ENCODE measurements at regions not wholly inside any gene's neighbourhood (a gene's known extent, or its start where the extent isn't known, plus 50 kb on each side); places are given as distances from the start of the nearest gene placed in this dataset.
"Not testable (repeated sequence)": the region's sequence is repeated elsewhere in the genome, so short reads cannot be mapped to it uniquely, and the experiment has no call there.

- Histone ChIP-seq H3K4me1 (no peaks in the 10 kb centered on the region), H3K36me3 (ENCODE audit: control insufficient read depth, insufficient read depth, low read length) (no peaks in the 10 kb centered on the region), H3K27me3 (replicated peaks; ENCODE audit: control insufficient read depth, insufficient read depth, low read length) (no peaks in the 10 kb centered on the region), H3K4me3 (ENCODE audit: low read depth, low read length) (no peak overlapping the region), H3K9me3 (peaks cover 8% of the 10 kb centered on the region; the same call in 1 of the 2 replicates)
- H3K27ac Mint-ChIP-seq (ENCODE audit: unreplicated experiment) = no peak overlapping the region
- no peak for DNase-seq
- H3K9me3 Mint-ChIP-seq (ENCODE audit: unreplicated experiment) = peaks cover 7% of the 10 kb centered on the region
- H3K4me3 Mint-ChIP-seq (ENCODE audit: unreplicated experiment) = no peak overlapping the region
- no TSS peak for BruUV-seq (replicated peaks)
- ChIA-PET CTCF (interaction anchor here (1.9 kb wide), 1 partner anchor 135 kb away, joined by 6 read pairs; no protein-coding TSS in a partner anchor), POLR2A (no interaction called here)
- H3K4me1 Mint-ChIP-seq (ENCODE audit: low read depth, unreplicated experiment) = no peaks in the 10 kb centered on the region
- no peaks in the 10 kb centered on the region for H3K36me3 Mint-ChIP-seq (ENCODE audit: insufficient read depth, unreplicated experiment)
- peak; percentile 12 to 23 for TF ChIP-seq CTCF (IDR thresholded peaks at IDR 0.05; ENCODE audit: insufficient read depth in 1 of 2, low read depth in 1 of 2, low read length in 1 of 2, severe bottlenecking in 1 of 2, unreplicated experiment in 1 of 2)
- peaks cover 6% of the 10 kb centered on the region for H3K27me3 Mint-ChIP-seq (ENCODE audit: insufficient read depth, unreplicated experiment)
- intact Hi-C loops (cut with micrococcal nuclease; ENCODE audit: unreplicated experiment) = loop anchor here (1.0 to 2.0 kb wide), 2 partner anchors 134 to 299 kb away; no protein-coding TSS in a partner anchor
These were observed 55.1 kb downstream of the RBMXL2 start for GRCh38 chr11:7143908-7144307.

DNA sequence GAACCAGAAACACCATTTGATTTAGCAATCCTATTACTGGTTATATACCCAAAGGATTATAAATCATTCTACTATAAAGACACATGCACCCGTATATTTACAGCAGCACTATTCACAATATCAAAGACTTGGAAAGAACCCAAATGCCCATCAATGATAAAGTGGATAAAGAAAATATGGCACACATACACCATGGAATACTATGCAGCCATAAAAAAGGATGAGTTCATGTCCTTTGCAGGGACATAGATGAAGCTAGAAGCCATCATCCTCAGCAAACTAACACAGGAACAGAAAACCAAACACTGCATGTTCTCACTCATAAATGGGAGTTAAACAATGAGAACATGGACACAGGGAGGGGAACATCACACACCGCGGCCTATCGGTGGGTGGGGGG, 61.3 kb downstream of the RBMXL2 start:
- H3K9me3 Mint-ChIP-seq (ENCODE audit: unreplicated experiment); POLR2A ChIA-PET; BruUV-seq (replicated peaks); H3K4me3 Mint-ChIP-seq (ENCODE audit: unreplicated experiment); H3K36me3 Mint-ChIP-seq (ENCODE audit: insufficient read depth, unreplicated experiment); H3K36me3 ChIP-seq (ENCODE audit: control insufficient read depth, insufficient read depth, low read length); H3K27me3 ChIP-seq (replicated peaks; ENCODE audit: control insufficient read depth, insufficient read depth, low read length); H3K4me3 ChIP-seq (ENCODE audit: low read depth, low read length); H3K27me3 Mint-ChIP-seq (ENCODE audit: insufficient read depth, unreplicated experiment); intact Hi-C loops (cut with micrococcal nuclease; ENCODE audit: unreplicated experiment); H3K27ac Mint-ChIP-seq (ENCODE audit: unreplicated experiment); H3K4me1 ChIP-seq; H3K4me1 Mint-ChIP-seq (ENCODE audit: low read depth, unreplicated experiment); CTCF ChIA-PET; DNase-seq: not testable (repeated sequence)
- H3K9me3 ChIP-seq = peaks cover 13% of the 10 kb centered on the region

- no peaks in the 10 kb centered on the region for H3K4me1 Mint-ChIP-seq (ENCODE audit: low read depth, unreplicated experiment)
- Histone ChIP-seq H3K9me3 (no peaks in the 10 kb centered on the region), H3K36me3 (ENCODE audit: control insufficient read depth, insufficient read depth, low read length) (no peaks in the 10 kb centered on the region), H3K27me3 (replicated peaks; ENCODE audit: control insufficient read depth, insufficient read depth, low read length) (no peaks in the 10 kb centered on the region), H3K4me1 (no peaks in the 10 kb centered on the region), H3K4me3 (ENCODE audit: low read depth, low read length) (no peak overlapping the region)
- POLR2A ChIA-PET = no interaction called here
- H3K27ac Mint-ChIP-seq (ENCODE audit: unreplicated experiment) = no peak overlapping the region
- no peaks in the 10 kb centered on the region for H3K9me3 Mint-ChIP-seq (ENCODE audit: unreplicated experiment)
- intact Hi-C loops (cut with micrococcal nuclease; ENCODE audit: unreplicated experiment) = no loop called here
- no peak for TF ChIP-seq CTCF (IDR thresholded peaks at IDR 0.05; ENCODE audit: insufficient read depth in 1 of 2, low read depth in 1 of 2, low read length in 1 of 2, severe bottlenecking in 1 of 2, unreplicated experiment in 1 of 2)
- CTCF ChIA-PET = no interaction called here
- H3K27me3 Mint-ChIP-seq (ENCODE audit: insufficient read depth, unreplicated experiment) = peaks cover 8% of the 10 kb centered on the region
- no peak for DNase-seq
- no peaks in the 10 kb centered on the region for H3K36me3 Mint-ChIP-seq (ENCODE audit: insufficient read depth, unreplicated experiment)
- H3K4me3 Mint-ChIP-seq (ENCODE audit: unreplicated experiment) = no peak overlapping the region
- no TSS peak for BruUV-seq (replicated peaks)
These were observed 66.1 kb downstream of the RBMXL2 start for GRCh38 chr11:7154881-7155361.

Measured in Caco-2 (cell line).